22Rv1 (cell line): ENCODE measurements at regions not wholly inside any gene's neighbourhood (a gene's known extent, or its start where the extent isn't known, plus 50 kb on each side); places are given as distances from the start of the nearest gene placed in this dataset.

Experiments
- ZFX ChIP-seq: fragments of 450-650 bp; IDR thresholded peaks from 2 replicates; pipeline ENCODE4 v1.6.1; 2017; ENCODE audit warnings: antibody characterized with exemption, borderline replicate concordance
- TF ChIP-seq, protein P1 (sequence below): fragments of 450-650 bp; IDR thresholded peaks from 2 replicates; pipeline ENCODE4 v1.5.1; 2017; ENCODE audit warnings: mild to moderate bottlenecking

DNA sequence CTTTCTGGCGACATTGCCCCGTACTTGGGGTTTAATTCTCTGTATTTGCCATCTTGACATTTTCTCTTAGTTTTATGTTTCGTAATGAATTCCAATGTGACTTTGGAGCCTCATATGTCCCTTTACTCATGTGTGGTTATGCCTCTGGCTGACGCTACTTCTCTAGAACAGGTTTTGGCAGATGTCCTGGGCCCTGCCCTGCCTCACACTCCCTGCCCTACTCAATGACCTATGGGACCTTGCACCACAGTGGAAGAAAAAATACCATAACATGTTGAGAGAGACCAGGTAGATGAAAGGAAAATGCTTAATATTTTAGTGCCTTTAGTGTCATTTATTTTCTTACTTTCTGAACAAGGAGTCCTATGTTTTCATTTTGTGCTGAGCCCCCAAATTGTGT lies 400.5 kb downstream of the TFEC start:
- TF ChIP-seq, protein P1, sequence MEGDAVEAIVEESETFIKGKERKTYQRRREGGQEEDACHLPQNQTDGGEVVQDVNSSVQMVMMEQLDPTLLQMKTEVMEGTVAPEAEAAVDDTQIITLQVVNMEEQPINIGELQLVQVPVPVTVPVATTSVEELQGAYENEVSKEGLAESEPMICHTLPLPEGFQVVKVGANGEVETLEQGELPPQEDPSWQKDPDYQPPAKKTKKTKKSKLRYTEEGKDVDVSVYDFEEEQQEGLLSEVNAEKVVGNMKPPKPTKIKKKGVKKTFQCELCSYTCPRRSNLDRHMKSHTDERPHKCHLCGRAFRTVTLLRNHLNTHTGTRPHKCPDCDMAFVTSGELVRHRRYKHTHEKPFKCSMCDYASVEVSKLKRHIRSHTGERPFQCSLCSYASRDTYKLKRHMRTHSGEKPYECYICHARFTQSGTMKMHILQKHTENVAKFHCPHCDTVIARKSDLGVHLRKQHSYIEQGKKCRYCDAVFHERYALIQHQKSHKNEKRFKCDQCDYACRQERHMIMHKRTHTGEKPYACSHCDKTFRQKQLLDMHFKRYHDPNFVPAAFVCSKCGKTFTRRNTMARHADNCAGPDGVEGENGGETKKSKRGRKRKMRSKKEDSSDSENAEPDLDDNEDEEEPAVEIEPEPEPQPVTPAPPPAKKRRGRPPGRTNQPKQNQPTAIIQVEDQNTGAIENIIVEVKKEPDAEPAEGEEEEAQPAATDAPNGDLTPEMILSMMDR = no peak
- TF ChIP-seq ZFX = no peak
